HG03159 (cell line): ENCODE measurements at regions not wholly inside any gene's neighbourhood (a gene's known extent, or its start where the extent isn't known, plus 50 kb on each side); places are given as distances from the start of the nearest gene placed in this dataset.

Experiments
- ATAC-seq: cut with Tn5 transposase; IDR thresholded peaks from one replicate; pipeline ENCODE4 v1.9.1; 2021; ENCODE audit warnings: mild to moderate bottlenecking, moderate library complexity; ENCODE audit not compliant: unreplicated experiment

DNA sequence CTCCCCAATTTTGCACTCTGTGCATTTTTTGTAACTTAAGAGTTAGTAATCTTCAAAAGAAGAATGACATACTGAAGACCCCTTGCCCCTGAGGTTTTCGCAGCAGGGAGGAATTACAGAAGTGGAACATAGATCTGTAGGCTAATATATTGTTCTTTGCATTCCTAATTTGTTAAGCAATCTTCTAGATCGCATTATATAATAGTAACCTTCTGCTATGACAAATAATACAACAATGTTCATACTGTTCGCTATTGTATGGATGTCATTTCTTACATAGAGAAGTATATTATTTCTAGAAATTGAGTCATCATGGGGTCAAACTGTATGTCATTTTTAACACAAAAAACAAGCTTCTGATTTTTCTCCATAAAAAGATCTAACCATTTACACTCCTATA lies 95.8 kb upstream of the TGFBR2 start:
- ATAC-seq, result no peak

GRCh38 chr3:30511524-30512251 lies 94.7 kb upstream of the TGFBR2 start:
- ATAC-seq, result no peak

- ATAC-seq, result no peak
Observed at GRCh38 chr3:30512576-30512975, 93.8 kb upstream of the TGFBR2 start.

- ATAC-seq, result no peak
Observed at GRCh38 chr3:30513374-30514152, 92.8 kb upstream of the TGFBR2 start.

- ATAC-seq, result no peak
Observed at GRCh38 chr3:30516238-30516637, 90.2 kb upstream of the TGFBR2 start.

DNA sequence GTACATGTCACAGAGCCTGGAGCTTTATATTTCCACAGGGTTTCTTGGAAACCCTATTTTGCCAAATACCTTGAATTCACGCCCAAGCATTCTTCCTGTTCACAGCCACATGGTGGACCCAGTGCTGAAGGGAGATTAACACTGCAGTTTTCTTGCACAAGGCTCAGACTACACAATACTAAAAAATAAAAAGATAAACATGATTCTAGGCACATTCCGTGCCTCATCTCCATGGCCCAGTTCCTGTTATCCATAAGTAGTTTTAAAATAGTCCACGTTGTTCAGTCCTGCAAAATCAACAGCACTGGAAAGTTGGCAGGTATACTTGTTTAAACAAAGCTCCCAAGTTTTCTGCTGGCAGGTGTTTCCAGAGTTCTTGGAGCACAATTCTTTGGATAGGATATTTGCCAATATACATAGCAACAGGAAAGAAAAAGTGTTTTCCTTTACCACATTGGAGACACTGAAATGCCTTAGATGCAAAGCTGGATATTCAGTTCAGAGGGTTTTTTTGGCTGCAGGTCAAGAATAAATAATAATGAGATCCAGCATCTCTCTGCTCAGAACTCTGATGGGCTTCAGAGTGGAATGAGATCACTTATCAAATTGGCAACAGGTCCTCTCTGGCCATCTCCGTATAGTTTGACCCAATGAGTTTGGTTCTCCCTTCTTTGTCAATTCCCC lies 88.1 kb upstream of the TGFBR2 start:
- no peak for ATAC-seq

DNA sequence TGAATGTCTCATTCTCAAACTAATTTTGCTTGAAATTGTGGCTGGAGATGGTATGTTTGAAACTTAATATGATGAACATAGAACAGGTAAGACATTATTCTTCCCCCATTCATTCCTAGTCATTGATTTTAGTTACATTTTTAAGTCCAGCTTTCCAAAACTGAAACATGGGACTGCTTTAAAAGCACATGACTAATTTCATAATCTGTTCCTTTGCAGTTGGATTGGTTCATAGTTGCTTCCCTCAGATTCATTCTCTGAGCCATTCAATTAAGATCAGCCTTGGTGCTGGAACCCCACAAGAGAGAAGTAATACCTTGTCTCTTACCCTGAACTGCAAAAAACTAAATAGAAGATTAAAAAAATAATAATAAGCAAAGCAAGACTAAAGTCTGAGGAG lies 87.5 kb upstream of the TGFBR2 start:
- ATAC-seq, result no peak

- ATAC-seq, result no peak
Observed at GRCh38 chr3:30520699-30521098, 85.7 kb upstream of the TGFBR2 start.

DNA sequence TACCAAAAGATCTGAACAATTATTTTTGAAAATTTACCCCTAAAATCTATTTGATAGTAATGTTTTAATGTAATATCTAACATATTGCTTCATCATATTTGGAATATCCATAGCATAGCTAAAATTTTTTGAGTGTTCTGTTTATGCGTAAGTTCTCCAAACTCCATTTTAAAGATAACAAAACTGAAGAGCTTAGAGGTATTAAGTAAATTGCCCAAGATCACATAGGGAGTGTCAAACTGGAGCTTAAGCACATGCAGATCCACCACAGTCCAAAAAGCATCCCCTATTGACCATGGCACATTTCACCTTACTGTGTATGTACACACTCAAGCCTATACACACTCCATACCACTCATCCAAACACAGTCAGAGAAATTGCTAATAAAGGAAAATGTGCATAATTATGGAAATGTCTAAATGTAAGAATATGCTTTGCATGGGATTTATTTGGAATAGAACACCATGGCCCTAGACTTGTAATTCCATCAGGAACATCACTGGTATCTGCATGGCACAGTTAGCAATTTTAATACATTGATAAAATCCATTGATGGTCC lies 85.2 kb upstream of the TGFBR2 start:
- no peak for ATAC-seq

GRCh38 chr3:30522476-30522875 lies 83.9 kb upstream of the TGFBR2 start:
- ATAC-seq, result no peak

- ATAC-seq, result no peak
Observed at GRCh38 chr3:30523366-30523765, 83.0 kb upstream of the TGFBR2 start.

DNA sequence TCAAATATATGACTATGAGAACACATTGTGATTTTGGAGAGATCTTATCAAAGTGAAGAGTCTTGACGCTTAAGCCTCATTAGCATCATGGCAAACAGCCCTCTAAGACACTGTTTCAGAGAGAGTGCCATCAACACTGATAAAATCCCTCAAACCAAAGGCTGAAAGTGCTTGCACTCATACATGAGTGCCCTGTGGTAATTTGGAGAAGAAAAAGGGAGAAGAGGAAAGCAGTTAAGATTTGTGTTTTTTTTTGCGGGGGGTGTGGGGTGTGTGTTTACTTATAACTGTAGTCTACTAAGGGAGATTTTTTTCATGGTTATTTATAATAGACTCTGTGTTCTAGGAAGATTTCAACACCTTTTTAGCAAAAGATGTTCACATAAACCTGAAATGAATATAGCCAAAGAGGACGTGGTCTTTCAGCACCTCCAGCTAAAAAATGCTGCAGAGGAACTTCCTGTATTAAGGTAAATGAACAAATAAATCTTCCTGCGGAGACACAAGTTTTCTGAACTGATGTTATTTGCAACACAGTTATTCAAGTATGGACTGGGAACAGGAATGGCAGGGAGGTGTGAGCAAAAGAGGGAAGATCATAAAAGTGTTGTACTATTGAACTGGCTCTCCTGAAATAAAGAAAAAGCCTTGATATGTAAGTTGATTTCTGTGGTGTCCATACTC lies 81.9 kb upstream of the TGFBR2 start:
- no peak for ATAC-seq

- ATAC-seq, result no peak
Observed at GRCh38 chr3:30526031-30526430, 80.4 kb upstream of the TGFBR2 start.

DNA sequence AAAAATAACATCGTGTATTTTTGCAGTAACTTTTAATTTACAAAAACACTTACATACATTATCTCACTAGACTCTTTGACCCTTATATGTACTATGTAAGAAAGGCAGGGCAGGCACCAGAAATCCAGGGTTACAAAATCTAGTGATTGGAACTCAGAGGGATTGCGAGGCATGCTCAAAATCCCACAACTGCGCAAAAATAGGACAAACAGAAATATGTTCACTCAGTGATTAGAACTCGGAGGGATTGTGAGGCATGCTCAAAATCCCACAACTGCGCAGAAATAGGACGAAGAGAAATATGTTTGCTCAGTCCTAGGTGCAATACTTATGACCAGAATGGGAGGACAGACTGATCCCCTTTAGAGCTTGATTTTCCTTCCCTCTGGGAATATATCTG lies 79.2 kb upstream of the TGFBR2 start:
- ATAC-seq, result no peak

GRCh38 chr3:30527720-30528119 lies 78.7 kb upstream of the TGFBR2 start:
- ATAC-seq, result no peak

- ATAC-seq, result no peak
Observed at GRCh38 chr3:30530084-30530483, 76.3 kb upstream of the TGFBR2 start.

GRCh38 chr3:30531017-30531570 lies 75.3 kb upstream of the TGFBR2 start:
- ATAC-seq, result no peak

GRCh38 chr3:30535525-30535924 lies 70.9 kb upstream of the TGFBR2 start:
- ATAC-seq, result no peak

GRCh38 chr3:30538791-30539190 lies 67.6 kb upstream of the TGFBR2 start:
- ATAC-seq, result no peak

GRCh38 chr3:30539206-30539605 lies 67.2 kb upstream of the TGFBR2 start:
- no peak for ATAC-seq

GRCh38 chr3:30539772-30540171 lies 66.6 kb upstream of the TGFBR2 start:
- no peak for ATAC-seq
